HCT116 (cell line): ENCODE measurements at regions not wholly inside any gene's neighbourhood (a gene's known extent, or its start where the extent isn't known, plus 50 kb on each side); places are given as distances from the start of the nearest gene placed in this dataset.

Source experiments
- ATAC-seq: fragments of 200-7000 bp; cut with Tn5 transposase; 2 replicates; pipeline ENCODE4 v1.9.1; 2020; ENCODE audit warnings: mild to moderate bottlenecking, moderate library complexity
- BruUV-seq: library from RNA; stranded (reverse); fragments of 400-500 nt; replicated peaks from 2 replicates; lab custom pipeline; 2021; lab: Mats Ljungman, UMichigan
- CTCF ChIA-PET: fragments of 300-600 bp; sonication (Branson Sonifier 250); formaldehyde crosslinking; loops from one replicate; lab custom pipeline; 2021; ENCODE audit warnings: antibody characterized with exemption; lab: Charles Lee
- POLR2A ChIA-PET: fragments of 300-600, 350-600 bp; sonication (Branson Sonifier 250); formaldehyde crosslinking; loops from one replicate; lab custom pipeline; 2021; ENCODE audit warnings: antibody characterized with exemption; lab: Charles Lee
- RAD21 ChIA-PET, 2 experiments: fragments of 300-600 bp; sonication (Branson Sonifier 250); formaldehyde crosslinking; loops; one replicate each; lab custom pipeline; 2023; ENCODE audit warnings: low total read pairs in 2 of 2; ENCODE audit not compliant: uncharacterized antibody in 2 of 2, unreplicated experiment in 2 of 2, low non-redundant PET in 1 of 2; lab: Charles Lee
- DNase-seq: peaks from one replicate; pipeline ENCODE4 v3.0.0-alpha.2; 2010; ENCODE audit warnings: low read depth, low spot score
- H2AFZ ChIP-seq: fragments of 200-600 bp; shearing (Covaris generic), sonication (generic); 2 replicates; pipeline ENCODE4 v1.6.1; 2017; ENCODE audit warnings: low read depth, mixed run types, mixed read lengths, antibody characterized with exemption, low read length; ENCODE audit not compliant: poor library complexity, severe bottlenecking
- H3K27ac ChIP-seq: 2 replicates; pipeline ENCODE4 v1.5.1; 2012; ENCODE audit warnings: low read depth, low read length
- H3K27me3 ChIP-seq: fragments of 200-600 bp; sonication (generic); 2 replicates; pipeline ENCODE4 v1.6.1; 2016; ENCODE audit warnings: mixed run types, low read length, mixed read lengths; ENCODE audit not compliant: insufficient read depth
- H3K36me3 ChIP-seq, 2 experiments: fragments of 200-500 bp in 1 of 2; fragments of 200-600 bp in 1 of 2; sonication (Bioruptor generic) in 1 of 2; sonication (generic) in 1 of 2; 2 replicates each; pipeline versions ENCODE4 v1.5.1 to v1.6.1; 2014 to 2016; ENCODE audit warnings: low read length in 2 of 2, inconsistent platforms in 1 of 2, mixed read lengths in 1 of 2, mixed run types in 1 of 2; ENCODE audit not compliant: insufficient read depth in 2 of 2, control insufficient read depth in 1 of 2
- H3K4me1 ChIP-seq, 2 experiments: fragments of 200-600 bp in 1 of 2; sonication (generic) in 1 of 2; 2 replicates each; pipeline versions ENCODE4 v1.5.1 to v1.6.1; 2012 to 2017; ENCODE audit warnings: low read length in 2 of 2, inconsistent platforms in 1 of 2, mild to moderate bottlenecking in 1 of 2, mixed read lengths in 1 of 2, mixed run types in 1 of 2, moderate library complexity in 1 of 2; ENCODE audit not compliant: insufficient read depth in 2 of 2, control insufficient read depth in 1 of 2
- H3K4me2 ChIP-seq: fragments of 200-600 bp; sonication (generic); 2 replicates; pipeline ENCODE4 v1.6.1; 2017; ENCODE audit warnings: mixed run types, low read length, mixed read lengths
- H3K4me3 ChIP-seq, 2 experiments: fragments of 200-600 bp in 1 of 2; sonication (generic) in 1 of 2; replicated peaks in 1 of 2; 2 replicates each; pipeline ENCODE4 v1.5.1; 2011 to 2016; ENCODE audit warnings: low read length in 2 of 2, control low read depth in 1 of 2, low read depth in 1 of 2, mild to moderate bottlenecking in 1 of 2, mixed read lengths in 1 of 2, mixed run types in 1 of 2
- H3K79me2 ChIP-seq: fragments of 200-600 bp; sonication (generic); 2 replicates; pipeline ENCODE4 v1.6.1; 2017; ENCODE audit warnings: mild to moderate bottlenecking, mixed run types, low read length, moderate library complexity, mixed read lengths; ENCODE audit not compliant: insufficient read depth
- H3K9ac ChIP-seq: fragments of 200-600 bp; sonication (generic); 2 replicates; pipeline ENCODE4 v1.6.1; 2016; ENCODE audit warnings: low read length, mixed read lengths
- H3K9me2 ChIP-seq: fragments of 200-600 bp; sonication (generic), shearing (Covaris generic); 2 replicates; pipeline ENCODE4 v1.6.1; 2017; ENCODE audit warnings: mixed run types, mild to moderate bottlenecking, moderate library complexity; ENCODE audit not compliant: insufficient read depth
- H3K9me3 ChIP-seq, 2 experiments: fragments of 200-500 bp in 1 of 2; fragments of 200-600 bp in 1 of 2; sonication (Bioruptor generic) in 1 of 2; sonication (generic) in 1 of 2; 2 replicates each; pipeline ENCODE4 v1.6.1; 2014 to 2017; ENCODE audit warnings: low read length in 2 of 2, mixed read lengths in 2 of 2, inconsistent platforms in 1 of 2, low read depth in 1 of 2, mild to moderate bottlenecking in 1 of 2, mixed run types in 1 of 2, moderate library complexity in 1 of 2; ENCODE audit not compliant: control insufficient read depth in 1 of 2, insufficient read depth in 1 of 2
- H4K20me1 ChIP-seq: fragments of 200-600 bp; sonication (generic), shearing (Covaris generic); 2 replicates; pipeline ENCODE4 v1.6.1; 2017; ENCODE audit warnings: mixed run types, mild to moderate bottlenecking, moderate library complexity; ENCODE audit not compliant: insufficient read depth
- JUND ChIP-seq: IDR thresholded peaks from 2 replicates; pipeline ENCODE4 v1.6.1; 2012
- TCF7L2 ChIP-seq: IDR thresholded peaks from 2 replicates; pipeline ENCODE4 v1.7.0; 2011; ENCODE audit warnings: borderline replicate concordance, inconsistent platforms; ENCODE audit not compliant: insufficient read depth, insufficient read length; ENCODE audit errors: extremely low read depth
- ZFX ChIP-seq: fragments of 450-650 bp; IDR thresholded peaks from 2 replicates; pipeline ENCODE4 v1.6.1; 2017
- intact Hi-C: fragments of 100-400 bp; cut with micrococcal nuclease; formaldehyde crosslinking; loops from 2 replicates; pipeline ENCODE4 v1.10.0; 2022
- TF ChIP-seq, protein P1 (sequence below): IDR thresholded peaks from 2 replicates; pipeline ENCODE4 v1.6.1; 2011; ENCODE audit warnings: mild to moderate bottlenecking, low read length, moderate library complexity; ENCODE audit not compliant: insufficient replicate concordance; ENCODE audit errors: extremely low read depth
- TF ChIP-seq, protein P2 (sequence below): IDR thresholded peaks from 2 replicates; pipeline ENCODE4 v1.6.1; 2012; ENCODE audit warnings: low read depth

DNA sequence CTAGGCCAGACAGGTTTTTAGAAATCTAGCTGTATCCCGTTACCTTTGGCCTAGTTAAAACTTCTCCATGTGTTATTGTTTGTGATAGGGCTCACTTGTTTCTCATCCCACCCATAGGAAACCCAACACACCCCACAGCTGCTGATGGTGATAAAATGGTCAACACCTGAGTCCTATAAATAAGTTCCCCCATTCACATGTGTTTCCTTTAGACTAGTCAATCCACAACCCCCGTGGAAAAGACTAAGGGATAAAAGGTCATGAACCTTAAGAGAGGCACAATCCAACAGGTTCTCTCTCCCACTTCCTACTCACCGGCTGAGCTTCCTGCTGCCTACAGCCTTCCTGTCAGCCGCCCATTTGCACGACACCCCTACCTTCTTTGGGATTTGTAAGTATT is 768.4 kb downstream of the JRKL start:
- H3K4me1 ChIP-seq = no peaks in the 10 kb centered on the region
- POLR2A ChIA-PET = no interaction called here
- RAD21 ChIA-PET = no interaction called here
- no peak overlapping the region for H2AFZ ChIP-seq
- no peak for TF ChIP-seq JUND
- TF ChIP-seq TCF7L2 = no peak
- TF ChIP-seq, protein P1, sequence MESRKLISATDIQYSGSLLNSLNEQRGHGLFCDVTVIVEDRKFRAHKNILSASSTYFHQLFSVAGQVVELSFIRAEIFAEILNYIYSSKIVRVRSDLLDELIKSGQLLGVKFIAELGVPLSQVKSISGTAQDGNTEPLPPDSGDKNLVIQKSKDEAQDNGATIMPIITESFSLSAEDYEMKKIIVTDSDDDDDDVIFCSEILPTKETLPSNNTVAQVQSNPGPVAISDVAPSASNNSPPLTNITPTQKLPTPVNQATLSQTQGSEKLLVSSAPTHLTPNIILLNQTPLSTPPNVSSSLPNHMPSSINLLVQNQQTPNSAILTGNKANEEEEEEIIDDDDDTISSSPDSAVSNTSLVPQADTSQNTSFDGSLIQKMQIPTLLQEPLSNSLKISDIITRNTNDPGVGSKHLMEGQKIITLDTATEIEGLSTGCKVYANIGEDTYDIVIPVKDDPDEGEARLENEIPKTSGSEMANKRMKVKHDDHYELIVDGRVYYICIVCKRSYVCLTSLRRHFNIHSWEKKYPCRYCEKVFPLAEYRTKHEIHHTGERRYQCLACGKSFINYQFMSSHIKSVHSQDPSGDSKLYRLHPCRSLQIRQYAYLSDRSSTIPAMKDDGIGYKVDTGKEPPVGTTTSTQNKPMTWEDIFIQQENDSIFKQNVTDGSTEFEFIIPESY = no peak
- no peaks in the 10 kb centered on the region for H3K27me3 ChIP-seq
- H4K20me1 ChIP-seq = no peaks in the 10 kb centered on the region
- H3K27ac ChIP-seq = no peak overlapping the region
- H3K9ac ChIP-seq = no peak overlapping the region
- no peak for ATAC-seq
- BruUV-seq = no TSS peak
- H3K9me3 ChIP-seq = peaks cover 4 to 10% of the 10 kb centered on the region in 2 experiments; a peak in 2 of 4 replicates
- no peaks in the 10 kb centered on the region for H3K79me2 ChIP-seq
- CTCF ChIA-PET = no interaction called here
- H3K4me3 ChIP-seq = no peak overlapping the region
- no peaks in the 10 kb centered on the region for H3K9me2 ChIP-seq
- no peak for DNase-seq
- no peaks in the 10 kb centered on the region for H3K36me3 ChIP-seq
- intact Hi-C loops = no loop called here
- H3K4me2 ChIP-seq = no peak overlapping the region

DNA sequence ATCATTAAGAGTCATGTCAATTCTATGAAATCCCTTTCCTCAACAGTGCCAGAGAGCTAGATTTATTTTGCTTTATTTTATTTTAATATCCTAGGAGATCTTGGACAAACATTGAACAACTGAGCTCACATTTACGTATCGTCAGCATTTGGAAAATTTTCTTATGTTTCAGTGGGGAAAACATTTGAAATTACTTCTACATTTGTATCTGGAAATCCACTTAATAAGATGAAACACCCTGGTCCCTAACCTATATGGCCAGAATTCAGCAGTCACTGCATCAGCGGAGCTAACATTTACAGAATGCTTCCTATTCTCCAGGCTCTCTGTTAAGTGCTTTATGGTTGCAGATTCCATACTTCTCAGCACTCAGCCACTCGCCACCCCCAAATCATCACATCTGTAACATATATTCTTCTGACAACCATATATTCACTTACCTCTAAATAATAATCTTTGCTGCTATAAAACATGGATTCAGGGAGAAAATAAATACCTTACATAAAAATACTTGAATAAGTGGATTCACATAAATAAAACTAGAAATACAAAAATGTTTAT is 773.9 kb downstream of the JRKL start:
- ATAC-seq (no peak), DNase-seq (no peak)
- CTCF ChIA-PET = interaction anchor here (1.0 kb wide), 1 partner anchor 700 kb away, joined by 3 read pairs; no protein-coding TSS in a partner anchor
- intact Hi-C loops = no loop called here
- RAD21 ChIA-PET = no interaction called here
- H3K4me1 ChIP-seq = no peaks in the 10 kb centered on the region
- no peaks in the 10 kb centered on the region for H3K27me3 ChIP-seq
- no TSS peak for BruUV-seq
- no peaks in the 10 kb centered on the region for H4K20me1 ChIP-seq
- peaks cover 0 to 10% of the 10 kb centered on the region in 2 experiments; a peak in 2 of 4 replicates for H3K9me3 ChIP-seq
- H3K9ac ChIP-seq = no peak overlapping the region
- H2AFZ ChIP-seq = no peak overlapping the region
- no peak overlapping the region for H3K4me2 ChIP-seq
- H3K27ac ChIP-seq = no peak overlapping the region
- TF ChIP-seq, protein P2, sequence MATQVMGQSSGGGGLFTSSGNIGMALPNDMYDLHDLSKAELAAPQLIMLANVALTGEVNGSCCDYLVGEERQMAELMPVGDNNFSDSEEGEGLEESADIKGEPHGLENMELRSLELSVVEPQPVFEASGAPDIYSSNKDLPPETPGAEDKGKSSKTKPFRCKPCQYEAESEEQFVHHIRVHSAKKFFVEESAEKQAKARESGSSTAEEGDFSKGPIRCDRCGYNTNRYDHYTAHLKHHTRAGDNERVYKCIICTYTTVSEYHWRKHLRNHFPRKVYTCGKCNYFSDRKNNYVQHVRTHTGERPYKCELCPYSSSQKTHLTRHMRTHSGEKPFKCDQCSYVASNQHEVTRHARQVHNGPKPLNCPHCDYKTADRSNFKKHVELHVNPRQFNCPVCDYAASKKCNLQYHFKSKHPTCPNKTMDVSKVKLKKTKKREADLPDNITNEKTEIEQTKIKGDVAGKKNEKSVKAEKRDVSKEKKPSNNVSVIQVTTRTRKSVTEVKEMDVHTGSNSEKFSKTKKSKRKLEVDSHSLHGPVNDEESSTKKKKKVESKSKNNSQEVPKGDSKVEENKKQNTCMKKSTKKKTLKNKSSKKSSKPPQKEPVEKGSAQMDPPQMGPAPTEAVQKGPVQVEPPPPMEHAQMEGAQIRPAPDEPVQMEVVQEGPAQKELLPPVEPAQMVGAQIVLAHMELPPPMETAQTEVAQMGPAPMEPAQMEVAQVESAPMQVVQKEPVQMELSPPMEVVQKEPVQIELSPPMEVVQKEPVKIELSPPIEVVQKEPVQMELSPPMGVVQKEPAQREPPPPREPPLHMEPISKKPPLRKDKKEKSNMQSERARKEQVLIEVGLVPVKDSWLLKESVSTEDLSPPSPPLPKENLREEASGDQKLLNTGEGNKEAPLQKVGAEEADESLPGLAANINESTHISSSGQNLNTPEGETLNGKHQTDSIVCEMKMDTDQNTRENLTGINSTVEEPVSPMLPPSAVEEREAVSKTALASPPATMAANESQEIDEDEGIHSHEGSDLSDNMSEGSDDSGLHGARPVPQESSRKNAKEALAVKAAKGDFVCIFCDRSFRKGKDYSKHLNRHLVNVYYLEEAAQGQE = no peak
- TF ChIP-seq ZFX = no peak
- POLR2A ChIA-PET = no interaction called here
- H3K4me3 ChIP-seq = no peak overlapping the region
- no peaks in the 10 kb centered on the region for H3K9me2 ChIP-seq
- H3K79me2 ChIP-seq = no peaks in the 10 kb centered on the region
- H3K36me3 ChIP-seq = no peaks in the 10 kb centered on the region
